ENCODE measurements at regions not wholly inside any gene's neighbourhood (a gene's known extent, or its start where the extent isn't known, plus 50 kb on each side); places are given as distances from the start of the nearest gene placed in this dataset.

DNA sequence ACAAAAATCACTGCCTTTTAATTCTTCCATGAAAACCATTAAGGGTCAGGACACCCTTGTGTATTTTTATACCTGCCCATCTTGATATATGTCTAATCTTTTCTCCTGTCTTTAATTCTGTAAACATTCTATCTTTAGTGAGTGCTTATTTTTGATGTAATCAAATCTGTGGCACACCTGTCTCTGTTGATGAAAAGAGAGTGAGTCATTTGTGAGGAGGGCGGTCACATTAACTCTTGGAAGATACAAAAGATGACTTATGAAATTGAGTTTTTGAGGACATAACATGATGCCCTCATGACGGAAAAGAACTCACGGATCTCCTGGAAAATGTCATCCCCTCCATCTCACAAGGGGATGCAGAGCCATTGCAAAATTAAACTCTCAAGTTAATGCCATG lies 206.5 kb upstream of the PGR start:
- TF ChIP-seq, protein P1, sequence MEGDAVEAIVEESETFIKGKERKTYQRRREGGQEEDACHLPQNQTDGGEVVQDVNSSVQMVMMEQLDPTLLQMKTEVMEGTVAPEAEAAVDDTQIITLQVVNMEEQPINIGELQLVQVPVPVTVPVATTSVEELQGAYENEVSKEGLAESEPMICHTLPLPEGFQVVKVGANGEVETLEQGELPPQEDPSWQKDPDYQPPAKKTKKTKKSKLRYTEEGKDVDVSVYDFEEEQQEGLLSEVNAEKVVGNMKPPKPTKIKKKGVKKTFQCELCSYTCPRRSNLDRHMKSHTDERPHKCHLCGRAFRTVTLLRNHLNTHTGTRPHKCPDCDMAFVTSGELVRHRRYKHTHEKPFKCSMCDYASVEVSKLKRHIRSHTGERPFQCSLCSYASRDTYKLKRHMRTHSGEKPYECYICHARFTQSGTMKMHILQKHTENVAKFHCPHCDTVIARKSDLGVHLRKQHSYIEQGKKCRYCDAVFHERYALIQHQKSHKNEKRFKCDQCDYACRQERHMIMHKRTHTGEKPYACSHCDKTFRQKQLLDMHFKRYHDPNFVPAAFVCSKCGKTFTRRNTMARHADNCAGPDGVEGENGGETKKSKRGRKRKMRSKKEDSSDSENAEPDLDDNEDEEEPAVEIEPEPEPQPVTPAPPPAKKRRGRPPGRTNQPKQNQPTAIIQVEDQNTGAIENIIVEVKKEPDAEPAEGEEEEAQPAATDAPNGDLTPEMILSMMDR (IDR thresholded peaks at IDR 0.05; ENCODE audit: low read length), result no peak
- TF ChIP-seq EZH2phosphoT487 (IDR thresholded peaks at IDR 0.05; ENCODE audit: low read length), result no peak
- TF ChIP-seq EZH2 (optimal IDR thresholded peaks at IDR 0.05; ENCODE audit: low read depth, low read length), result no peak

Measured in MM.1S (cell line).